ENCODE measurements at regions not wholly inside any gene's neighbourhood (a gene's known extent, or its start where the extent isn't known, plus 50 kb on each side); places are given as distances from the start of the nearest gene placed in this dataset.
"Not testable (repeated sequence)": the region's sequence is repeated elsewhere in the genome, so short reads cannot be mapped to it uniquely, and the experiment has no call there.

DNA sequence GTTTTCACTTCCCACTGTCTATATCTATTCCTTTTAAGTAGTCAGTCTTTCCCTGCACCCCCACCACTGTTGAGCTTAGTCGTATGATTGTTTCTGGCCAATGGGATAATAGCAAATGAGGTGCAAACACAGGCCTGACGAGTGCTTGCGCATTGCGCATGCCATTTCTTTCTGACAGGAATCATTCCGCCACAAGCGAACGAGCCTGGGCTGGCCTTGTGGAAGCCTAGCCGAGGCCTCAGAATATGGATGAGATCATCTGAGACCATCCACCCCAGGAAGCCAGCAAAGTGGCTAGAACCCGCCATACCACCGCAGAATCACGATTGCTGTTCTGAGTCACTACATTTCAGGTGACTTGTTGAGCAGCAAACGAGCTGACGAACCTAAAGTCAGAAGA, 52.2 kb upstream of the PRL start:
- DNase-seq = no peak

GRCh38 chr6:22349528-22349927, 52.7 kb upstream of the PRL start:
- DNase-seq = no peak

- no peak for DNase-seq
Measured at GRCh38 chr6:22350109-22350508, 53.3 kb upstream of the PRL start.

GRCh38 chr6:22353101-22353500, 56.3 kb upstream of the PRL start:
- DNase-seq = no peak

GRCh38 chr6:22356362-22356940, 59.6 kb upstream of the PRL start:
- no peak for DNase-seq

DNA sequence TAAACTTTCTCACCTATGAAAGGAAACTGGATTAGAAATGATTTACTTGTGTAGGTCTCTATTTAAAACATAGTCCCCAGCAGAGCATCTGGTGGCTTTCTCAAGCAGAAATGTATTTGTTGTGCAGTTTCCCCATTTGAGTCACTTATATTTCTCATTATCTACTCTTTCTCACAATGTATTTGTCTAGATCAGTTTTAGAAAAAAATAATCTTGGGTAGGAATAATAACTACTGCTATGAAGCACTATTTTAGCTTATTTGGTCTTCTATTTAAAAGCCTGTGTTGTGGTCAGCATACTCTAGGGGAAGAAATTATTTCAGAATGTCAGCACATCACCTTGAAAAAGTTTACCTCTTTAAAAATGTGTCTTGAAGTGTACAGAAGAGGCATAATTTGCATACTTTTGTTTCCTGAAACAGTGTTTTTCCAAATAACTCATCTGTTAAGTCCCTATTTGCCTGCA, 60.9 kb upstream of the PRL start:
- no peak for DNase-seq

DNA sequence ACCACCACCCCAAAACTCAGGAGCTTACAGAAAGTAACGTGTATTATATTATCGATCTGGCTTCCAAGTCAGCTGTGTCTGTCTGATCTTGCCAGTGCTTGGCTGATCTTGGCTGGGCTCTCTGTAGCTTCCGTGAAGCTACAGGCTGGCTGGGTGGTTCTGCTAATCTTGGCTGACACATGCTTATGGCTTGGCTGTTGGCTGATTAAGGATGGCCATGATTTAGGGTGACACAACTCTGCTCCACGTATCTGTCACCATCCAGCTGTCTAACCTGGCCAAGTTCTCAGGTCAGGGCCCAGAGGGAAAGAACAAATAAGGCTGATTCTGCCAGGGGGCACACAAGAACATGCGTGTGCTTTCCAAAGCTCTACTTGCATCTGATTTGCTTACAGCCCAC, 64.7 kb upstream of the PRL start:
- DNase-seq = no peak

GRCh38 chr6:22362361-22362760, 65.5 kb upstream of the PRL start:
- no peak for DNase-seq

DNA sequence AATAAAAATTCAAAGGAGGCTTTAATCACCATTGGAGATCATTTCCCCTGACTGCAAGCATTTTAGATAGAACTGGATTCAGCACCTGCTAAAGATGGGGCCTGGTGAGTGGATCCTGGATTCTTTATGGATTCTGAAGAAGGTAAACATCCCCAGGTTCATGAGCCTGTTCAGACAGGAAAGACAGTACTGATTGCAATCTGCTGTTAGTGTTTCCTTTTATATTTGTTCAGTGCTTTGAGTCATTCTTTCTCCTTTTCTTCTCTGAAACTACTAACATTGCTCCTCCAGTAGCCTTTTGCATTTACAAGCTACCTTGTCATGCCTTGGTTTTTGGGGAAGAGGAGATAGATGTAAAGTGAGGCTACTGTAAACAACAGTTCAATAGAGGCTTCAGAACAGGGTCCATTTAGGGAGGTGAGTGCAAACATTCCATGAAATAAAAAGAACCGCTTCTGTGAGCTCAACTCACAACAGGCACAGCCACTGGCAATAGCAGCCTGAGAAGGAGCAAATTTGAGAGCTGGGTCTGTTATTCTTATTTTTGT, 66.4 kb upstream of the PRL start:
- DNase-seq = no peak

DNA sequence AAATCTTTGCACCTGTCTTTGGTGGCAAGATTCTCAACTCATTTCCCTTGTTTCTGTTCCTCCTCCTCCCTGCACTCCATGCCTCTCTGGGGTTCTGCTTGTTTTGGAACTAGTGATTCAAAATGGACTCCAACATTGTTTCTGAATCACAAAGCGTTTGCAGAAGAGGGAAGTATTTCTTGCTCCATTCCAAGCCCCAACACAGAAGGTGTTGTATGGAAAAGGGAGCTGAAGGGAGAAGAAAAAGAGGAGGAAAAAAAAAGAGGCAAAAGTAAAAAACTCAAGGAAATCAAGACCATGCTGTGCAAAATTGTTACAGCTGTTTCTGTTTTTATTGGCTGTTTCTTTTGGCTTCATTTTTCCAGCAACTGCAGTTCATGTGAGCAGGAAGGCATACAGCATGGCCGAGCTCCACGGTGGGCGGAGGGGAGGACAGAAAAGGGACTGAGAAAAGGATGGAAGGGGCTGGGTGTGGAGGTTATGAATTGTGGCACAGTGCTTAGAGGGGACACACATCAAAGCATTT, 66.9 kb upstream of the PRL start:
- no peak for DNase-seq

DNA sequence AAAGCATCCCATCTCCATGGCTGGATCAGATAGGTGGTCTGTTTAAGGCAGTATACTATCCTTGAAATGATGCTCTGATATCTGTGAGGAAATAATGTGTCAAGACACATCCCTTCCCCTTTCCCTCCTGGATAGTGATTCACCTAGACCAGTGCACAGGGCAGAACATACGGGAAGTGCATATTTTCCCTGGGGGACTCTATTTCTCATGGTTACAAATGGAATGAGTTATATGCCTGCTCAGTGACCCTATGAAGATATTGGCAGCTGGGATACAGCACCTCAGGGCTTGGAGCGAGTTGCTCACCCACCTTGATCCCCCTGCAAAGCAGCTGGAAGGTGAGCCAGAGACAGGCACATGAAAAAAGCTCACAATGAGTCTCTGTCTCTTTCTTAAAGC, 67.5 kb upstream of the PRL start:
- DNase-seq = no peak

GRCh38 chr6:22366214-22366613, 69.4 kb upstream of the PRL start:
- DNase-seq = no peak

DNA sequence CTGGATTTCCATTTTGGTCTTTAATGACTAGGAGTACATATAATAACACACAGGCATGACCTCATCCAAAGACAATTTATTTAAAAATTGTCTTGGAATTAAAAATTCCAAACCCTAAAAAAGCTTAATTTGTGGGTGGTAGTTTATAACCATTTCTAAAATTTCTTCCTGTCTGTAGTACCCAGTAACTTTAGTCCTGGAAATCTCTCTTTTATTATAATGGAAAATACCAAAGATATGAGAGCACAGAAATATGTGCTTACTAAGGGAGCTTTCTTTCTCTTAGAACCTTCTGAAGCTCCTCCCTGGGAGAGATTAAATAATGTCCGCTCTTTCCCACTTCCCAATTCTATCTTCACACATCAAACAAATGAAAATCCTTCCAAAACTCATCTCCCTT, 70.5 kb upstream of the PRL start:
- DNase-seq = no peak

DNA sequence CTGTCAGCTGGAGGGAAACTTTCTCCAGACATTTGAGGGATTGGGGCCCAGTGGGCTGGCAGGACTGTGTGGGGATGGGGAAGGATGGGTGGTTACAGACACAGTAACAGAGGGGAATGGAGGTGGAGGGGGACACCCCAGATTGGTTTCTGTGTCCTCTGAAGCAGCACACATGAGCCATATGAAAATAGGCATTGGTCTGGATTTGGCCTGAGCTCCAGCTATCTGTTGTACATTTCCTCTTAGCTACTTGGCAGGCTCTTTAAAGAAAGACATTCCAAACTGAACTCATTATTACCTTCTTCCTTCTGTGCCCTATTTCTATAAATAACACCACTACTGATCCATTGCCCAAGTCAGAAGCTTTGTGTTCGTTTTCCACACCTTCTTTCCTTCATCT, 72.0 kb upstream of the PRL start:
- no peak for DNase-seq

- DNase-seq = no peak
Measured at GRCh38 chr6:22372922-22373321, 76.1 kb upstream of the PRL start.

- not testable (repeated sequence) for DNase-seq
Measured at GRCh38 chr6:22374950-22375349, 78.1 kb upstream of the PRL start.

DNA sequence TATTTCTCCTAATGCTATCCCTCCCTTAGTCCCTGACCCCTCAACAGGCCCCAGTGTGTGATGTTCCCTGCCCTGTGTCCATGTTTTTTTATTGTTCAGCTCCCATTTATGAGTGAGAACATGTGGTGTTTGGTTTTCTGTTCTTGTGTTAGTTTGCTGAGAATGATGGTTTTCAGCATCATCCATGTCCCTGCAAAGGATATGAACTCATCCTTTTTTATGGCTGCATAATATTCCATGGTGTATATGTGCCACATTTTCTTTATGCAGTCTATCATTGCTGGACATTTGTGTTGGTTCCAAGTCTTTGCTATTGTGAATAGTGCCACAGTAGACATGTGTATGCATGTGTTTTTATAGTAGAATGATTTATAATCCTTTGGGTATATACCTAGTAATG, 79.5 kb upstream of the PRL start:
- DNase-seq = not testable (repeated sequence)

- DNase-seq = not testable (repeated sequence)
Measured at GRCh38 chr6:22378536-22378935, 81.7 kb upstream of the PRL start.

GRCh38 chr6:22380236-22380635, 83.4 kb upstream of the PRL start:
- no peak for DNase-seq

- no peak for DNase-seq
Measured at GRCh38 chr6:22381845-22382544, 85.2 kb upstream of the PRL start.

- no peak for DNase-seq
Measured at GRCh38 chr6:22383016-22383415, 86.2 kb upstream of the PRL start.

DNA sequence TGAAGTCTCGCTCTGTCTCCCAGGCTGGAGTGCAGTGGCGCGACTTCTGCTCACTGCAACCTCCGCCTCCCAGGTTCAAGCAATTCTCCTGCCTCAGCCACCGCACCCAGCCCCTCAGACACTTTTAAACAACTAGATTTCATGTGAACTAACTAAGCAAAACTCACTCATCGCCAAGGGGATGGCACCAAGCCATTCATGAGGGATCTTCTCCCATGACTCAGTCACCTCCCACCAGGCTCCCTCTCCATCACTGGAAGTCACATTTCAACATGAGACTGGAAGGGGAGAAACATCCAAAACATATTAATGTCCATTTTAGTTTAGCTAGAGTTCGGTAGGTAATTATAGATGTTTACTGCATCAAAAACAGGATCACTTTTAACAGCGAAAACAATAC, 95.9 kb upstream of the PRL start:
- no peak for DNase-seq

GRCh38 chr6:22394691-22395090, 97.9 kb upstream of the PRL start:
- no peak for DNase-seq

- peak; percentile 4 for DNase-seq
Measured at GRCh38 chr6:22399693-22400092, 102.9 kb upstream of the PRL start.

Measured in T1000 (cell line).